HCT116 (cell line): ENCODE measurements at regions not wholly inside any gene's neighbourhood (a gene's known extent, or its start where the extent isn't known, plus 50 kb on each side); places are given as distances from the start of the nearest gene placed in this dataset.

Source experiments
- ATAC-seq: fragments of 200-7000 bp; cut with Tn5 transposase; 2 replicates; pipeline ENCODE4 v1.9.1; 2020; ENCODE audit warnings: mild to moderate bottlenecking, moderate library complexity
- BruUV-seq: library from RNA; stranded (reverse); fragments of 400-500 nt; replicated peaks from 2 replicates; lab custom pipeline; 2021; lab: Mats Ljungman, UMichigan
- CTCF ChIA-PET: fragments of 300-600 bp; sonication (Branson Sonifier 250); formaldehyde crosslinking; loops from one replicate; lab custom pipeline; 2021; ENCODE audit warnings: antibody characterized with exemption; lab: Charles Lee
- POLR2A ChIA-PET: fragments of 300-600, 350-600 bp; sonication (Branson Sonifier 250); formaldehyde crosslinking; loops from one replicate; lab custom pipeline; 2021; ENCODE audit warnings: antibody characterized with exemption; lab: Charles Lee
- RAD21 ChIA-PET, 2 experiments: fragments of 300-600 bp; sonication (Branson Sonifier 250); formaldehyde crosslinking; loops; one replicate each; lab custom pipeline; 2023; ENCODE audit warnings: low total read pairs in 2 of 2; ENCODE audit not compliant: uncharacterized antibody in 2 of 2, unreplicated experiment in 2 of 2, low non-redundant PET in 1 of 2; lab: Charles Lee
- DNase-seq: peaks from one replicate; pipeline ENCODE4 v3.0.0-alpha.2; 2010; ENCODE audit warnings: low read depth, low spot score
- H2AFZ ChIP-seq: fragments of 200-600 bp; shearing (Covaris generic), sonication (generic); 2 replicates; pipeline ENCODE4 v1.6.1; 2017; ENCODE audit warnings: low read depth, mixed run types, mixed read lengths, antibody characterized with exemption, low read length; ENCODE audit not compliant: poor library complexity, severe bottlenecking
- H3K27ac ChIP-seq: 2 replicates; pipeline ENCODE4 v1.5.1; 2012; ENCODE audit warnings: low read depth, low read length
- H3K27me3 ChIP-seq: fragments of 200-600 bp; sonication (generic); 2 replicates; pipeline ENCODE4 v1.6.1; 2016; ENCODE audit warnings: mixed run types, low read length, mixed read lengths; ENCODE audit not compliant: insufficient read depth
- H3K36me3 ChIP-seq, 2 experiments: fragments of 200-500 bp in 1 of 2; fragments of 200-600 bp in 1 of 2; sonication (Bioruptor generic) in 1 of 2; sonication (generic) in 1 of 2; 2 replicates each; pipeline versions ENCODE4 v1.5.1 to v1.6.1; 2014 to 2016; ENCODE audit warnings: low read length in 2 of 2, inconsistent platforms in 1 of 2, mixed read lengths in 1 of 2, mixed run types in 1 of 2; ENCODE audit not compliant: insufficient read depth in 2 of 2, control insufficient read depth in 1 of 2
- H3K4me1 ChIP-seq, 2 experiments: fragments of 200-600 bp in 1 of 2; sonication (generic) in 1 of 2; 2 replicates each; pipeline versions ENCODE4 v1.5.1 to v1.6.1; 2012 to 2017; ENCODE audit warnings: low read length in 2 of 2, inconsistent platforms in 1 of 2, mild to moderate bottlenecking in 1 of 2, mixed read lengths in 1 of 2, mixed run types in 1 of 2, moderate library complexity in 1 of 2; ENCODE audit not compliant: insufficient read depth in 2 of 2, control insufficient read depth in 1 of 2
- H3K4me2 ChIP-seq: fragments of 200-600 bp; sonication (generic); 2 replicates; pipeline ENCODE4 v1.6.1; 2017; ENCODE audit warnings: mixed run types, low read length, mixed read lengths
- H3K4me3 ChIP-seq, 2 experiments: fragments of 200-600 bp in 1 of 2; sonication (generic) in 1 of 2; replicated peaks in 1 of 2; 2 replicates each; pipeline ENCODE4 v1.5.1; 2011 to 2016; ENCODE audit warnings: low read length in 2 of 2, control low read depth in 1 of 2, low read depth in 1 of 2, mild to moderate bottlenecking in 1 of 2, mixed read lengths in 1 of 2, mixed run types in 1 of 2
- H3K79me2 ChIP-seq: fragments of 200-600 bp; sonication (generic); 2 replicates; pipeline ENCODE4 v1.6.1; 2017; ENCODE audit warnings: mild to moderate bottlenecking, mixed run types, low read length, moderate library complexity, mixed read lengths; ENCODE audit not compliant: insufficient read depth
- H3K9ac ChIP-seq: fragments of 200-600 bp; sonication (generic); 2 replicates; pipeline ENCODE4 v1.6.1; 2016; ENCODE audit warnings: low read length, mixed read lengths
- H3K9me2 ChIP-seq: fragments of 200-600 bp; sonication (generic), shearing (Covaris generic); 2 replicates; pipeline ENCODE4 v1.6.1; 2017; ENCODE audit warnings: mixed run types, mild to moderate bottlenecking, moderate library complexity; ENCODE audit not compliant: insufficient read depth
- H3K9me3 ChIP-seq, 2 experiments: fragments of 200-500 bp in 1 of 2; fragments of 200-600 bp in 1 of 2; sonication (Bioruptor generic) in 1 of 2; sonication (generic) in 1 of 2; 2 replicates each; pipeline ENCODE4 v1.6.1; 2014 to 2017; ENCODE audit warnings: low read length in 2 of 2, mixed read lengths in 2 of 2, inconsistent platforms in 1 of 2, low read depth in 1 of 2, mild to moderate bottlenecking in 1 of 2, mixed run types in 1 of 2, moderate library complexity in 1 of 2; ENCODE audit not compliant: control insufficient read depth in 1 of 2, insufficient read depth in 1 of 2
- H4K20me1 ChIP-seq: fragments of 200-600 bp; sonication (generic), shearing (Covaris generic); 2 replicates; pipeline ENCODE4 v1.6.1; 2017; ENCODE audit warnings: mixed run types, mild to moderate bottlenecking, moderate library complexity; ENCODE audit not compliant: insufficient read depth
- ATF3 ChIP-seq: IDR thresholded peaks from 2 replicates; pipeline ENCODE4 v1.6.1; 2012
- CBX3 ChIP-seq: IDR thresholded peaks from 2 replicates; pipeline ENCODE4 v1.6.1; 2012; ENCODE audit warnings: low read depth
- CTCF ChIP-seq, 3 experiments: fragments of 200-600 bp in 1 of 3; sonication (generic) in 1 of 3; IDR thresholded peaks in 2 of 3; conservative IDR thresholded peaks in 1 of 3; 2 replicates each; pipeline ENCODE4 v1.5.1; 2012 to 2017; ENCODE audit warnings: low read depth in 2 of 3, low read length in 2 of 3, antibody characterized with exemption in 1 of 3, borderline replicate concordance in 1 of 3, control low read depth in 1 of 3, mild to moderate bottlenecking in 1 of 3, mixed read lengths in 1 of 3, mixed run types in 1 of 3, moderate library complexity in 1 of 3; ENCODE audit not compliant: insufficient read depth in 1 of 3
- EGR1 ChIP-seq: IDR thresholded peaks from 2 replicates; pipeline ENCODE4 v1.6.1; 2012; ENCODE audit warnings: low read depth
- EZH2phosphoT487 ChIP-seq: fragments of 200-600 bp; IDR thresholded peaks from 2 replicates; pipeline ENCODE4 v1.6.1; 2018; ENCODE audit warnings: antibody characterized with exemption, borderline replicate concordance
- FOSL1 ChIP-seq: IDR thresholded peaks from 2 replicates; pipeline ENCODE4 v1.6.1; 2012; ENCODE audit warnings: low read depth
- POLR2A ChIP-seq: IDR thresholded peaks from 2 replicates; pipeline ENCODE4 v1.7.0; 2011; ENCODE audit warnings: borderline replicate concordance; ENCODE audit not compliant: insufficient read depth, insufficient read length; ENCODE audit errors: extremely low read depth
- POLR2AphosphoS5 ChIP-seq: IDR thresholded peaks from 2 replicates; pipeline ENCODE4 v1.6.1; 2011; ENCODE audit warnings: mild to moderate bottlenecking, low read depth, low read length, moderate library complexity
- REST ChIP-seq: IDR thresholded peaks from 2 replicates; pipeline ENCODE4 v1.6.1; 2012; ENCODE audit warnings: low read depth
- SIN3A ChIP-seq: IDR thresholded peaks from 2 replicates; pipeline ENCODE4 v1.6.1; 2012; ENCODE audit warnings: low read depth
- SRF ChIP-seq: IDR thresholded peaks from 2 replicates; pipeline ENCODE4 v1.6.1; 2012; ENCODE audit warnings: low read depth
- TCF7L2 ChIP-seq: IDR thresholded peaks from 2 replicates; pipeline ENCODE4 v1.7.0; 2011; ENCODE audit warnings: borderline replicate concordance, inconsistent platforms; ENCODE audit not compliant: insufficient read depth, insufficient read length; ENCODE audit errors: extremely low read depth
- intact Hi-C: fragments of 100-400 bp; cut with micrococcal nuclease; formaldehyde crosslinking; loops from 2 replicates; pipeline ENCODE4 v1.10.0; 2022

GRCh38 chr10:29776246-29776645 is 141.5 kb upstream of the SVIL start:
- Histone ChIP-seq H3K27ac (no peak overlapping the region), H4K20me1 (no peaks in the 10 kb centered on the region), H3K79me2 (no peaks in the 10 kb centered on the region), H3K4me3 (no peak overlapping the region), H3K9me2 (no peaks in the 10 kb centered on the region), H3K9ac (no peak overlapping the region), H3K27me3 (no peaks in the 10 kb centered on the region), H3K36me3 (no peaks in the 10 kb centered on the region), H3K4me2 (no peak overlapping the region), H3K4me1 (no peaks in the 10 kb centered on the region), H2AFZ (no peak overlapping the region), H3K9me3 (no peaks in the 10 kb centered on the region)
- CTCF ChIA-PET, result no interaction called here
- BruUV-seq, result no TSS peak
- intact Hi-C loops, result no loop called here
- RAD21 ChIA-PET, result no interaction called here
- no peak for ATAC-seq
- DNase-seq, result no peak
- POLR2A ChIA-PET, result no interaction called here
- TF ChIP-seq POLR2AphosphoS5 (no peak), TCF7L2 (no peak), CBX3 (no peak), EGR1 (no peak), SIN3A (no peak)

- Histone ChIP-seq H3K9me3 (no peaks in the 10 kb centered on the region), H3K4me3 (no peak overlapping the region), H3K79me2 (no peaks in the 10 kb centered on the region), H3K27me3 (no peaks in the 10 kb centered on the region), H3K27ac (no peak overlapping the region), H4K20me1 (no peaks in the 10 kb centered on the region), H3K36me3 (no peaks in the 10 kb centered on the region), H3K4me2 (no peak overlapping the region), H3K4me1 (no peaks in the 10 kb centered on the region), H2AFZ (no peak overlapping the region), H3K9ac (no peak overlapping the region), H3K9me2 (no peaks in the 10 kb centered on the region)
- ATAC-seq (no peak), DNase-seq (no peak)
- RAD21 ChIA-PET, result no interaction called here
- intact Hi-C loops, result no loop called here
- POLR2A ChIA-PET, result no interaction called here
- TF ChIP-seq ATF3 (no peak), EZH2phosphoT487 (no peak), CBX3 (no peak), SRF (no peak), CTCF (IDR thresholded peaks at IDR 0.05 in 2 of 3, conservative IDR thresholded peaks at IDR 0.05 in 1 of 3; ENCODE audit: borderline replicate concordance in 1 of 3, insufficient read depth in 1 of 3, low read depth in 2 of 3, low read length in 2 of 3) (no peak), REST (no peak), FOSL1 (no peak), POLR2A (no peak)
- BruUV-seq, result no TSS peak
- CTCF ChIA-PET, result no interaction called here
Observed at GRCh38 chr10:29774475-29774874, 139.7 kb upstream of the SVIL start.
